Activated CD4-positive, alpha-beta T cell treated with anti-CD3 and anti-CD28 coated beads, Interleukin-2, Interleukin-6, amounts not matched to agents 100 ng/mL and 50 ng/mL, durations not matched to agents 16 hours and 8 hours (primary cell): ENCODE measurements at regions not wholly inside any gene's neighbourhood (a gene's known extent, or its start where the extent isn't known, plus 50 kb on each side); places are given as distances from the start of the nearest gene placed in this dataset.

Experiments used
- DNase-seq: peaks from one replicate; pipeline ENCODE4 v3.0.0-alpha.2; 2020

DNA sequence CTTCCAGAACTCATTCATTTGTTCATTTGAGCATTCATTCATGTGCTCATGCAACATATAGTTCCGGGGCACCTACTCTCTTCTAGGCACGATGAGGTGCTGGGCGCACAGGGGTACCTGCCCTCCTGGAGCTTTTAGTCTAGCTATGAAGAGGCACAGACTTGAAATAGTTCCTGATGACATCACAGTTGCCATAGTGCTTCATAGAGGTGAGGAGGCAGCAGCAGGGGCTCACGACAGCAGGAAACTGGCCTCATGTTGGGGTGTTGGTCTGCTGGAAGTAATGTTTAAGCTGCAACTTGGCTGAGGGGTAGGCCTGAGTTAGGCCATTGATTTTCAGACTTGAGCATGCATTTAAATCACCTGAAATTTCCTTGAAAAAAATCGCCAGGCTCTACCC is 195.5 kb downstream of the PHETA1 start:
- DNase-seq, result no peak

DNA sequence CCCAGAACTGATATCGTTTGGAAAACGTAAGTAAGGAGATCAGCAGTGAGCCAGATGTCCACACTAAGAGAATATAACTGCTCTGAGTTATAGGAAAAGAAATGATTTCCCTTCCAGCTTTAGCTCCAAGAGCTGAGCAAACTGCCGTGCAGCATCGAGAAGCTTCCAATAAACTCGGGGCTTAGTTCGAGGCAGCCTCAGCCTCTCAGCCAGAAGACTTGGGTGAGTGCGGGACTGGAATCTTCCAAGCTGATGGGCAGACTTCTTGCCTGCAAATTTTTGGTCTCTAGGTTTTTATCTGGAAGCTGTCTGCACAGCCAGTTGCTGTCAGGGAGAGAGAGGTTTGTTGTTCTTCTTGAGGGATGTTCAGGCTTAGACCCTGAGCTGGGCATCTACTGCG is 196.1 kb downstream of the PHETA1 start:
- DNase-seq, result no peak

DNA sequence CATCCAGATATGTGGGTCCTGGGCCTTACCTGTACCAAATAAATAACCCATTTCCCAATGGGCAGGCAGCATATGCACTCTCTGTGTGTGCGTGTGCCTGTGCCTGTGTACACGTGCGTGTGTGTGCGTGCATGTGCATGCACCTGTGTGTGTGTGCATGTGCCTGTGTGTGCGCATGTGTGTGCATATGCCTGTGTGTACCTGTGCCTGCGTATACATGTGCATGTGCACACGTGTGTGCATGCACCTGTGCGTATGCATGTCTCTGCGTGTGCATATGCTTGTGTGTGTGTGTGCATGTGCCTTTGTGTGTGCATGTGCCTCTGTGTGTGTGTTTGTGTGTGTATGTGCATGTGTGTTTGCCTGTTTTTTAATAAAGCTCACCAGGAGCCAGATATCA is 197.1 kb downstream of the PHETA1 start:
- no peak for DNase-seq

DNA sequence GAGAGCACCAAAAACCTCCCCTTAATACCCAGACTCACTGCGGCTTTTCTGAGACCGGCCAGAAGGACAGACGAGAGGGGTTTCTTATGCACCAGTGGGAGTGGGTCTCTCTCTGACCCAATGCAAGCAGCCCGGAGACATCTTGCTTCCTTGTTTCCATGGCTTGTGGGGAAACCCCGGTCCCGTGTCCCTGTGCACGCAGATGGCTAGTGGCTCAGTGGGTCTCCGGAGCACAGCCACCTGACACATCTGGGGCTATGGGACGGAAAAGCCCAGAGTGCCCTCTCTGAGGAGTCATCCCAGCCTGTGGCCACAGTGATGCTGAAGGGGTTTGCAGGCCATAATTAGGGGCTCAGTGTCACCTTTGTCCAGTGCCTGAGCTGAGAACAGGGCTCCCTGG is 197.6 kb downstream of the PHETA1 start:
- no peak for DNase-seq

- no peak for DNase-seq
These were observed 198.4 kb downstream of the PHETA1 start for GRCh38 chr12:111170543-111170942.

DNA sequence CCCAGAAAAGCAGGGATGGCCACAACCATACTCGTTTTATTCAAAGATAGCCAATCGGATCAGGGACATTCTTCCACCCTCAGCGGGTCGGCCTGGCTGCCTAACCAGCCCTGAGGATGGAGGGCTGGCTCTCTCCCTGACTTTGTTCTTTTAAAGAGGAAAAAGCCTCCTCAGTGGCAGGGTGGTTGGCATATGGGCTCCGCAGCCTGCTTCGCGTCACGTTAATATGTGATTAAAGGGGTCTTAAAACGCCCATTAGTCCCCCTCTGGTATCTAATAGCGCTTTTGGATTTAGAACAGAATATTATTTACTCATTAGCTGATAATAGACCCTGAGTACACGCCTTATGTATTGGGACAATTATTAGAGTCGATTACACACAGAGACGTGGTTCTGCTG is 199.4 kb downstream of the PHETA1 start:
- DNase-seq, result no peak

GRCh38 chr12:111169032-111169431 is 199.9 kb downstream of the PHETA1 start:
- DNase-seq, result no peak

GRCh38 chr12:111168009-111168900 is 200.6 kb downstream of the PHETA1 start:
- no peak for DNase-seq

GRCh38 chr12:111166779-111167540 is 201.9 kb downstream of the PHETA1 start:
- DNase-seq, result no peak

- no peak for DNase-seq
These were observed 203.9 kb downstream of the PHETA1 start for GRCh38 chr12:111164833-111165525.

- DNase-seq, result no peak
These were observed 205.5 kb downstream of the PHETA1 start for GRCh38 chr12:111163422-111163821.

DNA sequence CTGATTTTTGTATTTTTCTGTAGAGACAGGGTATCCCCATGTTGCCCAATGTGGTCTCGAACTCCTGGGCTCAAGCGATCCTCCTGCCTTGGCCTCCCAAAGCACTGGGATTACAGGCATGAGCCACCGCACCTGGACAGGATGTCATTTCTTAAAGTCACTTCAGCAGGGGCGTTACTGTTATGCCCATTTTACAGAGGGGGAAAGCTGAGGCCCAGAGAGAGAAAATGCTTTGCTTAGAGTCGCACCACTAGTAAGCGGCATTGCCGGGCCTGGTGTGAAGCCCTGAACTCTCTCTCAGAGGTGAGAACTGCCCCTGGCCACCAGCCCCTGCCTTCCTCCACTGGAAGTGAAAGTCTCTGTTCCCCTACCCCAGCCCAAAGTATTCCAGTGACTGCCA is 207.0 kb downstream of the PHETA1 start:
- no peak for DNase-seq

GRCh38 chr12:111160350-111161241 is 208.3 kb downstream of the PHETA1 start:
- no peak for DNase-seq

DNA sequence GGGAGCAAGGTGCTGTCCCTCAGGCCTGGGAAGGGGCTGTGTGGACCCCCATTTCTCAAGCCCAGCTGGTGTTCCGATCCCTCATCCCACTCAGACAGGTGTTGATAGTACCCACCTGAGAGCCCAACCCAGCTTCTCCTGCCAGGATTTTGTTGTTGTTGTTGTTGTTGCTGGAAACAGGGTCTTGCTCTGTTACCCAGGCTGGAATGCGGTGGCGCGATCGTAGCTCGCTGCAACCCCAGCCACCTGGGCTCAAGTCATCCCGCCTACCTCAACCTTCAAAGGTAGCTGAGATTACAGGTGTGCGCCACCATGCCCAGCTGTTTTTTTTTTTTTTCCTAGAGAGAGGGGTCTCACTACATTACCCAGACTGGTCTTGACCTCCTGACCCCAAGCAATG is 209.9 kb downstream of the PHETA1 start:
- DNase-seq, result no peak

DNA sequence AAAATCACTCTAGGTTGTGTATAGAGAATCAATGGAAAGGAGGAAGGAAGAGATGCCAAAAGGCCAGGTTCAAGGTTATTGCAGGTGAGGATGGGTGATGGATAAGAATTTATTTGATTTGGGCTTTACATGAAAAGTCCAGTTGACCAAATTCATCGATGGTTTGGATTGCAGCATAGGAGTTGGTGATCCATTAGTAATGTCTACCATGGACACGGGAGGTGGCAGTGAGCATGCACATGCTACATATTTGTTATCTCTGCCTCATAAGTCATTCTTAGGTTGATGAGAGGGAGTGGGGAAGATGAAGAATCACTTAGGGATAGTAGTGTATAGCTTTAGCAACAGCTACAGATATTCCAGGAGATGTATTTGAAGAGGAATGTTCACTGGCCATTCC is 211.4 kb downstream of the PHETA1 start:
- no peak for DNase-seq

DNA sequence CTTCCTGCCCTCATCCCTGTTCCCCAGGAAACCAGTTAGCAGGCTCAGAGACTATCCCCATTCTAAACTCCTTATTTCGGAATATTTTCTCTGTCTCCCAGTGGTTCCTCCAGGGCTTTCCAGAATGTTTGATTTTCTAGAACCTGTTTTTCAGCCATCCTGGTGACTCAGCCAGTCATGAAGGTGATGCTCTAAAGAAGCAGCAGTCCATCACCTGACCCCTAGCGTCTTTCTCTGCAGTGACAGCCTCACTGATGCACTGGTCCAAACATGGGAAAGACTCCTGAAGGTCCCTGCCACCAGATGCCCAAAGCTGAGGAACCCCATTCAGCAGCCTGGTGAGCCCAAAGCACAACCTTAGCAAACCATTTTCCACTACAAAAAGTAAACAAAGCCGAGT is 212.6 kb downstream of the PHETA1 start:
- no peak for DNase-seq

DNA sequence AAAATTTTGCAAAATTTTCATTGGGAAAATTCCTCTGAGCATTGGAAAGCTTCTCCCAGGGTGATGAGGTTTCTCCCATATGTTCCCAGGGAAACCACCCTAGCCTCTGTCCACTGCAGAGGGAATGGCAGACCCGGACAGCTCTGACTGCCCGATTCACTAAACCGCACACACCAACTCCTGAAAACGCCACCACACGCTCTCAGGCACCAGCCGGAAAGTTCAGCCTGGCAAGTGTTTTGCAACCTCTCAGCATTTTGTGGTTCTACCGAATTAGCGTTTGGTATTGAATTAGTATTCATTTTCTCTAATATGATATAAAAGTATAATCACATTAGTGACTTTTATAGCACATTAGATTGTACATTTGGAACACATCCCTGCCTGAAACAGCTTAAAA is 213.4 kb downstream of the PHETA1 start:
- no peak for DNase-seq

GRCh38 chr12:111155020-111155419 is 213.9 kb downstream of the PHETA1 start:
- DNase-seq, result no peak

GRCh38 chr12:111154147-111154834 is 214.6 kb downstream of the PHETA1 start:
- DNase-seq, result no peak

DNA sequence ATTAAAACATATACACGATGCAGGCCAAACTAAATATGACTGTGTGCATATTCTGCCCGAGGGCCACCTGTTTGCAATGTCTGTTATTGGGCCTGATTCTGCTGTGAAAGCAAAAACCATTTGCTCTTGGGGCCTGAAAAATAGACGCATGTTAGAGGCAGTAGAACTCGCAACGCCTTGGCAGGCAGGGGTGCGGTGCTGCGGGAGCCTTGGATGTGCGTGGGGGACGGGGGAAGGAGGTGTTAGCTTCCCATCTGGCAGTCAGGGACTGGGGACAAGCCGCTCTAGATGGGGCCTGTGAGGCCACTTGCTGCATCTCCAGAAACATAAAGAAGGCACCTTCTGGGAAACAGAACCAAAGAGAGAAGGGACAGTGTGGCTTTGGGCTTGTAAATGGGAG is 216.3 kb downstream of the PHETA1 start:
- DNase-seq, result no peak

- DNase-seq, result no peak
These were observed 217.7 kb downstream of the PHETA1 start for GRCh38 chr12:111150921-111151840.
